Osteoblast (primary cell): ENCODE measurements at regions not wholly inside any gene's neighbourhood (a gene's known extent, or its start where the extent isn't known, plus 50 kb on each side); places are given as distances from the start of the nearest gene placed in this dataset.

Source experiments
- DNase-seq: peaks from one replicate; pipeline ENCODE4 v3.0.0; 2011; ENCODE audit warnings: low spot score, mixed read lengths; ENCODE audit not compliant: insufficient read length; ENCODE audit errors: missing footprints
- H2AFZ ChIP-seq: 2 replicates; pipeline ENCODE4 v1.6.0; 2011; ENCODE audit warnings: mild to moderate bottlenecking, low read length
- H3K27ac ChIP-seq: 2 replicates; pipeline ENCODE4 v1.5.1; 2011; ENCODE audit warnings: mild to moderate bottlenecking, low read depth, low read length, moderate library complexity
- H3K27me3 ChIP-seq: 2 replicates; pipeline ENCODE4 v1.6.0; 2012; ENCODE audit warnings: mild to moderate bottlenecking, control low read depth, inconsistent platforms, low read length, moderate library complexity; ENCODE audit not compliant: insufficient read depth
- H3K36me3 ChIP-seq: 2 replicates; pipeline ENCODE4 v1.5.1; 2011; ENCODE audit warnings: mild to moderate bottlenecking, low read length, control low read depth, moderate library complexity; ENCODE audit not compliant: insufficient read depth
- H3K4me1 ChIP-seq: 2 replicates; pipeline ENCODE4 v1.5.1; 2011; ENCODE audit warnings: mild to moderate bottlenecking, low read length, control low read depth, moderate library complexity; ENCODE audit not compliant: insufficient read depth
- H3K4me2 ChIP-seq: 2 replicates; pipeline ENCODE4 v1.6.0; 2011; ENCODE audit warnings: mild to moderate bottlenecking, low read length; ENCODE audit not compliant: insufficient read depth
- H3K4me3 ChIP-seq: fragments of 200-600 bp; sonication (generic); 3 replicates; pipeline ENCODE4 v1.5.1; 2012; ENCODE audit warnings: mild to moderate bottlenecking, low read length, inconsistent platforms; ENCODE audit not compliant: insufficient read depth
- H3K79me2 ChIP-seq: 2 replicates; pipeline ENCODE4 v1.6.0; 2012; ENCODE audit warnings: mild to moderate bottlenecking, low read length, control low read depth, inconsistent platforms; ENCODE audit not compliant: insufficient read depth
- H3K9me3 ChIP-seq: 2 replicates; pipeline ENCODE4 v1.5.1; 2011; ENCODE audit warnings: low read depth, low read length, control low read depth
- H4K20me1 ChIP-seq: 2 replicates; pipeline ENCODE4 v1.6.0; 2012; ENCODE audit warnings: mild to moderate bottlenecking, low read length, control low read depth; ENCODE audit not compliant: insufficient read depth
- CTCF ChIP-seq: IDR thresholded peaks from 2 replicates; pipeline ENCODE4 v1.5.1; 2011; ENCODE audit warnings: mild to moderate bottlenecking, low read depth, low read length, moderate library complexity; ENCODE audit errors: extremely low read depth

- Histone ChIP-seq H3K36me3 (no peaks in the 10 kb centered on the region), H2AFZ (no peak overlapping the region), H4K20me1 (no peaks in the 10 kb centered on the region), H3K27ac (no peak overlapping the region), H3K4me3 (no peak overlapping the region), H3K79me2 (no peaks in the 10 kb centered on the region), H3K27me3 (no peaks in the 10 kb centered on the region), H3K4me2 (no peak overlapping the region), H3K4me1 (no peaks in the 10 kb centered on the region), H3K9me3 (no peaks in the 10 kb centered on the region)
- DNase-seq: peak; percentile 83
- no peak for TF ChIP-seq CTCF
Observed at GRCh38 chr2:239716536-239717318, 308.4 kb downstream of the NDUFA10 start.

- H4K20me1 ChIP-seq: no peaks in the 10 kb centered on the region
- H3K36me3 ChIP-seq: no peaks in the 10 kb centered on the region
- no peak for DNase-seq
- no peak overlapping the region for H3K27ac ChIP-seq
- H3K27me3 ChIP-seq: no peaks in the 10 kb centered on the region
- no peak overlapping the region for H3K4me2 ChIP-seq
- no peak for TF ChIP-seq CTCF
- H3K9me3 ChIP-seq: no peaks in the 10 kb centered on the region
- no peaks in the 10 kb centered on the region for H3K4me1 ChIP-seq
- H2AFZ ChIP-seq: no peak overlapping the region
- H3K79me2 ChIP-seq: no peaks in the 10 kb centered on the region
- no peak overlapping the region for H3K4me3 ChIP-seq
Observed at GRCh38 chr2:239716009-239716408, 309.1 kb downstream of the NDUFA10 start.

GRCh38 chr2:239715606-239716005, 309.5 kb downstream of the NDUFA10 start:
- Histone ChIP-seq H3K36me3 (no peaks in the 10 kb centered on the region), H2AFZ (no peak overlapping the region), H3K4me3 (no peak overlapping the region), H3K27me3 (no peaks in the 10 kb centered on the region), H3K4me2 (no peak overlapping the region), H3K4me1 (no peaks in the 10 kb centered on the region), H3K27ac (no peak overlapping the region), H3K79me2 (no peaks in the 10 kb centered on the region), H3K9me3 (no peaks in the 10 kb centered on the region), H4K20me1 (no peaks in the 10 kb centered on the region)
- no peak for DNase-seq
- TF ChIP-seq CTCF: no peak

- Histone ChIP-seq H2AFZ (no peak overlapping the region), H3K9me3 (no peaks in the 10 kb centered on the region), H3K27me3 (no peaks in the 10 kb centered on the region), H3K36me3 (no peaks in the 10 kb centered on the region), H3K4me2 (no peak overlapping the region), H3K79me2 (no peaks in the 10 kb centered on the region), H3K27ac (no peak overlapping the region), H3K4me3 (no peak overlapping the region), H4K20me1 (no peaks in the 10 kb centered on the region), H3K4me1 (no peaks in the 10 kb centered on the region)
- no peak for TF ChIP-seq CTCF
- DNase-seq: no peak
Observed at GRCh38 chr2:239715202-239715601, 309.9 kb downstream of the NDUFA10 start.
